Colonic mucosa (tissue), 4 donors: ENCODE measurements at regions not wholly inside any gene's neighbourhood (a gene's known extent, or its start where the extent isn't known, plus 50 kb on each side); places are given as distances from the start of the nearest gene placed in this dataset.
"Not testable (repeated sequence)": the region's sequence is repeated elsewhere in the genome, so short reads cannot be mapped to it uniquely, and the experiment has no call there.

Experiments
- DNase-seq: peaks from one replicate; pipeline ENCODE4 v3.0.0-alpha.2; 2020
- H3K27ac ChIP-seq: fragments of 200-600 bp; one replicate; pipeline ENCODE4 v1.8.0; 2021
- H3K27me3 ChIP-seq: fragments of 200-600 bp; one replicate; pipeline ENCODE4 v1.8.0; 2021
- H3K36me3 ChIP-seq: fragments of 200-600 bp; one replicate; pipeline ENCODE4 v1.8.0; 2021
- H3K4me1 ChIP-seq: fragments of 200-600 bp; one replicate; pipeline ENCODE4 v1.8.0; 2021; ENCODE audit warnings: mild to moderate bottlenecking
- H3K4me3 ChIP-seq: fragments of 200-600 bp; one replicate; pipeline ENCODE4 v1.8.0; 2021
- H3K9ac ChIP-seq, 2 donors: one replicate each; pipeline ENCODE4 v1.7.0; 2013; ENCODE audit warnings: control low read depth in 2 of 2, low read depth in 2 of 2, low read length in 2 of 2
- H3K9me3 ChIP-seq: fragments of 200-600 bp; one replicate; pipeline ENCODE4 v1.8.0; 2021
- intact Hi-C: fragments of 100-400 bp; cut with DNase I; formaldehyde crosslinking; loops from one replicate; pipeline ENCODE4 v1.14.1; 2022
- TF ChIP-seq, protein P1 (sequence below): fragments of 200-600 bp; IDR thresholded peaks from one replicate; pipeline ENCODE4 v1.8.0; 2022; ENCODE audit warnings: antibody characterized with exemption, mild to moderate bottlenecking
- donor health status: healthy.
- donor health status: DM: no; HTN: no; CAD: no.
- donor health status: DM: no; HTN: no; CAD: no.

GRCh38 chr3:139263798-139264197 lies 80.0 kb upstream of the MRPS22 start:
- H3K27ac ChIP-seq = no peak overlapping the region
- no peak overlapping the region for H3K9ac ChIP-seq
- intact Hi-C loops = no loop called here
- no peak for DNase-seq
- H3K27me3 ChIP-seq = no peaks in the 10 kb centered on the region
- TF ChIP-seq, protein P1, sequence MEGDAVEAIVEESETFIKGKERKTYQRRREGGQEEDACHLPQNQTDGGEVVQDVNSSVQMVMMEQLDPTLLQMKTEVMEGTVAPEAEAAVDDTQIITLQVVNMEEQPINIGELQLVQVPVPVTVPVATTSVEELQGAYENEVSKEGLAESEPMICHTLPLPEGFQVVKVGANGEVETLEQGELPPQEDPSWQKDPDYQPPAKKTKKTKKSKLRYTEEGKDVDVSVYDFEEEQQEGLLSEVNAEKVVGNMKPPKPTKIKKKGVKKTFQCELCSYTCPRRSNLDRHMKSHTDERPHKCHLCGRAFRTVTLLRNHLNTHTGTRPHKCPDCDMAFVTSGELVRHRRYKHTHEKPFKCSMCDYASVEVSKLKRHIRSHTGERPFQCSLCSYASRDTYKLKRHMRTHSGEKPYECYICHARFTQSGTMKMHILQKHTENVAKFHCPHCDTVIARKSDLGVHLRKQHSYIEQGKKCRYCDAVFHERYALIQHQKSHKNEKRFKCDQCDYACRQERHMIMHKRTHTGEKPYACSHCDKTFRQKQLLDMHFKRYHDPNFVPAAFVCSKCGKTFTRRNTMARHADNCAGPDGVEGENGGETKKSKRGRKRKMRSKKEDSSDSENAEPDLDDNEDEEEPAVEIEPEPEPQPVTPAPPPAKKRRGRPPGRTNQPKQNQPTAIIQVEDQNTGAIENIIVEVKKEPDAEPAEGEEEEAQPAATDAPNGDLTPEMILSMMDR = no peak
- no peaks in the 10 kb centered on the region for H3K9me3 ChIP-seq
- H3K4me1 ChIP-seq = no peaks in the 10 kb centered on the region
- no peaks in the 10 kb centered on the region for H3K36me3 ChIP-seq
- H3K4me3 ChIP-seq = no peak overlapping the region

- no peaks in the 10 kb centered on the region for H3K36me3 ChIP-seq
- DNase-seq = no peak
- intact Hi-C loops = no loop called here
- no peak overlapping the region for H3K9ac ChIP-seq
- TF ChIP-seq, protein P1 = no peak
- H3K4me3 ChIP-seq = no peak overlapping the region
- H3K27ac ChIP-seq = no peak overlapping the region
- no peaks in the 10 kb centered on the region for H3K4me1 ChIP-seq
- no peaks in the 10 kb centered on the region for H3K9me3 ChIP-seq
- no peaks in the 10 kb centered on the region for H3K27me3 ChIP-seq
Measured at GRCh38 chr3:139264375-139264774, 79.4 kb upstream of the MRPS22 start.

- TF ChIP-seq, protein P1 = no peak
Measured at GRCh38 chr3:139265131-139266016, 78.4 kb upstream of the MRPS22 start.

DNA sequence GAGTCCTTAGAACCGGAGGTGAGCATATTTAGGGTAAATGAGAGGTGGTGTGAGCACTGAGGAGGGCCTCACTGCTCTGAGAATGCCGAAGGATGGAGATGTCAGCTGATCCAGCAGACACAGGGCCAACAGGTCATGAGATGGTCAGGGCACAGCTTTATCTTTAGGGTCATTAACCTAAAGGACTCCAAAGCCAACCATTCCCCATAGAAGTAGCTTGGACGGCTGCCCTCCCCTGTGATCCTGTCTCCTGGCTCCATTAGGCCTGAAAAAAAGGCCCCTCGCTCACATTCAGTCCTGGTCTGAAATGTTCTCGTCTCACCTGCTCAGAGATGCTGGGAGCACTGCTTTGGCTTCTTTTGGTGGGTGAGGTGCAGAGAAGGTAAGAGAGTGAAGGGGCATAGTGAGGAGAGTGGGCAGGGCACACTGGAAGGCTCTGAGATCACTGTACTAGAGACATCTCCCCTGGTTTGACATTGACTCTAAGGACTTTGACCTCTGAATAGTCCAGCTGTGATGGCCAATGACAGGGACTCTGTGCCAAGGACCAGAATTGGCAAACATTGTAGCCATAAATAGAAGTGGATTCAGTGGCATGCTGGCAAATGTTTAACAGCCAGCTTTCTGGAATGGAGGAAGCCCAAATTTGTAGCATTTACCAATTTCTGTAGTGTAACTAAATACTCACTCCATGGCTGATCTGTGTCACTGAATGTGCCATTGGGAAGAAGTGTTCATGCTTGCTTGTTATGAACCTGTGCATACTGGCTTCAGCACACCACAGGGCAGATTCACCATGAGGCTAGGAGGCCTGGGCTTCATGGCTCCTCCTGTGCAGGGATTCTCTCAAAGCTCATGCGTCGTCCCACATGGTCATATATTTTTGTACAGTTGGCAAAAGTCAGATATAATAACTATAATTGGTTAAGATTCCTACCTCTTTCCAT lies 76.2 kb upstream of the MRPS22 start:
- no peaks in the 10 kb centered on the region for H3K4me1 ChIP-seq
- no peaks in the 10 kb centered on the region for H3K9me3 ChIP-seq
- TF ChIP-seq, protein P1 = no peak
- no peak for DNase-seq
- H3K9ac ChIP-seq = no peak overlapping the region
- no peak overlapping the region for H3K27ac ChIP-seq
- H3K27me3 ChIP-seq = no peaks in the 10 kb centered on the region
- H3K36me3 ChIP-seq = no peaks in the 10 kb centered on the region
- intact Hi-C loops = no loop called here
- H3K4me3 ChIP-seq = no peak overlapping the region

More at GRCh38 chr3:139265131-139266016, 78.4 kb upstream of the MRPS22 start:
- Histone ChIP-seq H3K9me3 (no peaks in the 10 kb centered on the region), H3K27ac (no peak overlapping the region), H3K36me3 (no peaks in the 10 kb centered on the region), H3K9ac (no peak overlapping the region), H3K4me3 (no peak overlapping the region), H3K27me3 (no peaks in the 10 kb centered on the region), H3K4me1 (no peaks in the 10 kb centered on the region)
- DNase-seq = no peak
- intact Hi-C loops = no loop called here

DNA sequence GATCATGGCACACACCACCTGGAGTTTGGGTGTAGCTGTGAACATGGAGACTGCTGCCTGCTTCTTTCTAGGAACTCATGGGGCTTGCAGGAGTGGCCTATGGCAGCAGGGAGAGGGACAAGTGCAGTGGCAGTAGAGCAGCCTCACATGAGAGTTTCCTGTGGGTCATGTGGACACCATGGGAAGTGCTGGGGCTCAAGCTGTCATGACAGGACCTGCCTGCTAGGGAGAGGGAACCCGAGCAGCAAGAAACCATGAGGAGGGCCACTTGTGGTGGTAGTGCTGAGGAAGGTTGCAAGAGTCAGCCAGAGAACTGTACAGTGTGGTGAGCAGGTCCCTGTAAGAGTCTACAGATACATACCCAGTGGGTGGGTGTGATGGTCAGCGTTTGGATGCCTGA lies 73.8 kb upstream of the MRPS22 start:
- no peaks in the 10 kb centered on the region for H3K9me3 ChIP-seq
- no peak for DNase-seq
- no peaks in the 10 kb centered on the region for H3K27me3 ChIP-seq
- H3K27ac ChIP-seq = no peak overlapping the region
- TF ChIP-seq, protein P1 = no peak
- no peak overlapping the region for H3K9ac ChIP-seq
- H3K4me3 ChIP-seq = no peak overlapping the region
- no peaks in the 10 kb centered on the region for H3K36me3 ChIP-seq
- intact Hi-C loops = no loop called here
- no peaks in the 10 kb centered on the region for H3K4me1 ChIP-seq

DNA sequence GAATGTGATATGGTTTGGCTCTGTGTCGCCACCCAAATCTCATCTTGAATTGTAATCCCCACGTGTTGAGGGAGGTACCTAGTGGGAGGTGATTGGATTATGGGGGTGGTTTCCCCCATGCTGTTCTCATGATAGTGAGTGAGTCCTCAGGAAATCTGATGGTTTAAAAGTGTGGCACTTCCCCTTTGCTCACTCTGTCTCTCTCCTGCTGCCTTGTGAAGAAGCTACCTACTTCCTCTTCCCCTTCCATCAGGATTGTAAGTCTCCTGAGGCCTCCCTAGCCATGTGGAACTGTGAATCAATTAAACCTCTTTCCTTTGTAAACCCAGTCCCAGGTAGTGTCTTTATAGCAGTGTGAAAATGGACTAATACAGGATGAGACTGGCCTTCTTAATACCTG lies 73.2 kb upstream of the MRPS22 start:
- H3K9me3 ChIP-seq, H3K36me3 ChIP-seq, H3K4me3 ChIP-seq, H3K4me1 ChIP-seq, H3K27ac ChIP-seq, intact Hi-C loops, H3K9ac ChIP-seq, DNase-seq, H3K27me3 ChIP-seq: not testable (repeated sequence)
